ENCODE measurements at regions not wholly inside any gene's neighbourhood (a gene's known extent, or its start where the extent isn't known, plus 50 kb on each side); places are given as distances from the start of the nearest gene placed in this dataset.
A peak's percentile ranks its signal among the peaks of the same experiment; 100 is the strongest.

DNA sequence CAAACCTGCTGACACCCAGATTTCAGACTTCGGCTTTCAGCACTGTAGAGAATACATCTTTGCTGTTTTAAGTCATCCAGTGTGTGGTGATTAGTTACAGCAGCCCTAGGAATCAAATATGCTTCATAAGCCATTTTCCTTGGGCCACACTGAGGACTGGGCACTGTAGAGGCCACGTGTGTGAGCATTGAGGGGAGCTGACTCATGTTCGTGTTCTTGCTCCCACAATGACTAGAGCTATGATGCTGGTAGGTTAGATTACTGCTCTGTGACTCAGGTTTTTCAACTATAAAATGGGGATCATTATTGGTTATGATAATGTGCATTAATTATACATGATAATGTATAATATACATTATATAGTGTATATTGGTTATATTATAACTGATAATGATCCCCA lies 96.5 kb upstream of the PALM2AKAP2 start:
- TF ChIP-seq, protein P1, sequence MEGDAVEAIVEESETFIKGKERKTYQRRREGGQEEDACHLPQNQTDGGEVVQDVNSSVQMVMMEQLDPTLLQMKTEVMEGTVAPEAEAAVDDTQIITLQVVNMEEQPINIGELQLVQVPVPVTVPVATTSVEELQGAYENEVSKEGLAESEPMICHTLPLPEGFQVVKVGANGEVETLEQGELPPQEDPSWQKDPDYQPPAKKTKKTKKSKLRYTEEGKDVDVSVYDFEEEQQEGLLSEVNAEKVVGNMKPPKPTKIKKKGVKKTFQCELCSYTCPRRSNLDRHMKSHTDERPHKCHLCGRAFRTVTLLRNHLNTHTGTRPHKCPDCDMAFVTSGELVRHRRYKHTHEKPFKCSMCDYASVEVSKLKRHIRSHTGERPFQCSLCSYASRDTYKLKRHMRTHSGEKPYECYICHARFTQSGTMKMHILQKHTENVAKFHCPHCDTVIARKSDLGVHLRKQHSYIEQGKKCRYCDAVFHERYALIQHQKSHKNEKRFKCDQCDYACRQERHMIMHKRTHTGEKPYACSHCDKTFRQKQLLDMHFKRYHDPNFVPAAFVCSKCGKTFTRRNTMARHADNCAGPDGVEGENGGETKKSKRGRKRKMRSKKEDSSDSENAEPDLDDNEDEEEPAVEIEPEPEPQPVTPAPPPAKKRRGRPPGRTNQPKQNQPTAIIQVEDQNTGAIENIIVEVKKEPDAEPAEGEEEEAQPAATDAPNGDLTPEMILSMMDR (IDR thresholded peaks at IDR 0.05), result no peak
- H3K4me3 ChIP-seq, result no peak overlapping the region
- no peak for DNase-seq (ENCODE audit: low spot score)
- H3K27ac ChIP-seq, result no peak overlapping the region

DNA sequence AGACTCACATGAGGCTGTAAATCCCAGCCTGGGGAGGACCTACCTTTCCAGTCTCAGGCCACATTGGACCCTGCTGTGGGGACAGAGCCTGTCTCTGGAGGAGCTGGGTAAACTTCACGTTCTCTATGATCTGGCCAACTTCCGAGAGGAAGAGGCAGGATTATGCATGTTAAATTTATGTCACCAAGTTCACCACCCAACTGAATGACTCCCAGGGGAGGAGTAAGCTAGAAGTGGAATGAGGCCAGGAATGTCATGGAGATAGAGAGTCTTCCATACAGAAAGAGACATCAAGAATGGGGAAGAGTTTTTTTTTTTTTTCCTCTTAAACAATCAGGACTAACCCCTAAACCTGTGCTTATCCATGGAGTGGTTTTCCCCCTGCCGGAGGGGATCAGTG lies 90.3 kb upstream of the PALM2AKAP2 start:
- DNase-seq (ENCODE audit: low spot score), result no peak
- no peak overlapping the region for H3K27ac ChIP-seq
- TF ChIP-seq, protein P1 (IDR thresholded peaks at IDR 0.05), result no peak
- no peak overlapping the region for H3K4me3 ChIP-seq

DNA sequence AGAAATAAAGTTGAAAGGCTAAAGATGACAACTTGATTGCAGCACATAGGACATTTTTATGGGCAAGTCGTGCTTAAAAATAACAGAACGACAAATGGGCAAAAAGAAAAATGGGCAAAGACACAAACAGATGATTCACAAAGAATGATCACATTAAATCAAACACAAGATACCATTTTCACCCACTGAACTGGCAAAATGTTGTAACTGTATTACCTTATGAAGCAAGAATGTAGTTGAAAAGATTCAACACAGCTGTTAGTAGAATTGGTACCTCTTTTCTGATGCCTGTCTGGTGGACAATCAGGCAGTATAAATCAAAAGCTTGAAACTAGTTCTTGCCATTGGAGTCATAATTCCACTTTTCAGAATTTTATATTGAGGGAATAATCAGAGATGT lies 81.0 kb upstream of the PALM2AKAP2 start:
- no peak overlapping the region for H3K27ac ChIP-seq
- DNase-seq (ENCODE audit: low spot score), result no peak
- TF ChIP-seq, protein P1 (IDR thresholded peaks at IDR 0.05), result no peak
- no peak overlapping the region for H3K4me3 ChIP-seq

DNA sequence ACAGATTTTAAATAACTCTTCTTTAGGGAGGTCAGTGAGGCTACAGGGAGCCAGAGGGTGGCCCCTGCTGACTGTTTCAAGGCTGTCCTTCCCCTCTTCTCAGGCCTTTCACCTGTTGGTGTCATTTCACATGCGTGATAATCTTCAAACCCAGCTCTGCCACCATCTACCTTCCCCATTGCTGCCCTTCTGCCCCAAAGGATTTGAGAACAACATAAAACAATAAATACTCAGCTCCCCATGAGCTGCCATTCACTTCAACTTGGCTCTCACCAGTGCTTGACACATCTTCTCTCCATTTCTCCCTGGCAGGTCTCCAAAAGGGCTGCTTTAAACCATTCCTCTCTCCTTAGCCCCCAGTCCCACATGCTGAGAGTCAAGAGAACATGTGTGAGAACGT lies 75.5 kb upstream of the PALM2AKAP2 start:
- Histone ChIP-seq H3K4me3 (no peak overlapping the region), H3K27ac (no peak overlapping the region)
- no peak for DNase-seq (ENCODE audit: low spot score)
- TF ChIP-seq, protein P1 (IDR thresholded peaks at IDR 0.05), result no peak

DNA sequence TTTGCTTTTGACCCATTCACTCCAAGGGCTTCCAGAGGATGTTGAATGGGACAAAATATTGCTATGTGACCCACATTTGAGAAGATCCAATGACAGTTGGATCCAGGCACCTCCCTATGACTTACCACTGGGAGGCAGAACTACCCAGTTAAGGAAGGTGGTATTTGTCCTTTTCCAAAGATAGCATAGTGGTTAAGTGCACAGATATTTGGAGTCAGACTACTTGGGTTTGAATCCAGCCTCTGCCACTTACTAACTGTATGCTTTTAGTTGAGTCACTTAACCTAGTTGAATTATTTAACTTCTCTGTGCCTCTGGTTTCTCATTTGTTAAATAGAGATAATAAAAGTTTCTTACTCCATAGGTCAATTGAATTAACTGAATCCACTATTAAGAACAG lies 74.5 kb upstream of the PALM2AKAP2 start:
- H3K4me3 ChIP-seq, result no peak overlapping the region
- TF ChIP-seq, protein P1 (IDR thresholded peaks at IDR 0.05), result no peak
- H3K27ac ChIP-seq, result no peak overlapping the region
- no peak for DNase-seq (ENCODE audit: low spot score)

DNA sequence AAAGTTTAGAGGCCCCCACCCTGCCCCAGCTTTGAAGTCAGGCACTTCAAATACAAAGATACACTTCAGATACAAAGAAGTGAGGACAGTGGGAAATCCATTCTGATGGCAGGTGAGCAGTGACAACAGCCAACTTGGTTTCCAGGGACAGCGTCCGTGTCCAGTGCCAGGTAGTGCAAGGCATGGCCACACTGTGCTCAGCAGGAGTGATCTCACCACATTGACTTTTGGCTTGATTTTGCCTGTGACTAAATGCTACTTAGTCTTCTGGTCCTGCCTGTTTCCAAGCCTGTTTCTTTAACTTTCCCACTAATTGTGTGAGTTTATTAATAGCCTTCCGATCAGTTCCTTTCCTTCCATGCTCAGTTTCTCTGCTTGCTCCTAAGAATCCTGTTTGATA lies 72.6 kb upstream of the PALM2AKAP2 start:
- no peak for DNase-seq (ENCODE audit: low spot score)
- no peak overlapping the region for H3K27ac ChIP-seq
- TF ChIP-seq, protein P1 (IDR thresholded peaks at IDR 0.05), result no peak
- no peak overlapping the region for H3K4me3 ChIP-seq

DNA sequence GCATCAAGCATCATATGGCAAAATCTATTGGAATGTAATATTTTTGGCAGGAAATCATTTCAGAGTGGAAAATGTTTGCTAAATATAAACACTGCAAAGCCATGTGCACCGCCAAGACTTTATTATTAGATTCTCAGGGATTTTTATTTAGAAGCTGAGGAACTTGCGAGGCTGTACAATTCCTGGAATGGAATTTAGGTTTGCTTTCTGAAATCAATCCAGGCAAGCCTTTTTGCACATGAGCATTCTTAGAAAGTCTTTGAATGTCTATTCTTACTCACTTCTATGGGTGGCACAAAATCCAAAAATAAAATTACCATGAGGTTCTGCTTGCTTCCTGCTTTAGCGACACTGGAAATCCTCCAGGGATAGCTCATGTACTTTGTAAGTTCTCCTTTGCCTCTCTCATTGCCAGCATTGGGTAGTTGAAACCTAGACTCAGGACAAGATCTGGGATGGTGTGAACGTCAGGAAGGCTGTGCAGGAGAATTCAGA lies 71.5 kb upstream of the PALM2AKAP2 start:
- Histone ChIP-seq H3K4me3 (no peak overlapping the region), H3K27ac (peak overlapping the region; percentile 40 to 77)
- TF ChIP-seq, protein P1 (IDR thresholded peaks at IDR 0.05), result no peak
- DNase-seq (ENCODE audit: low spot score), result no peak
